ENCODE measurements at regions not wholly inside any gene's neighbourhood (a gene's known extent, or its start where the extent isn't known, plus 50 kb on each side); places are given as distances from the start of the nearest gene placed in this dataset.

GRCh38 chr12:107340898-107341297 lies 247.5 kb upstream of the CRY1 start:
- Histone ChIP-seq H3K79me2 (no peaks in the 10 kb centered on the region), H3K9me2 (replicated peaks; ENCODE audit: insufficient read depth) (no peaks in the 10 kb centered on the region), H4K20me1 (ENCODE audit: insufficient read depth, poor library complexity, severe bottlenecking) (no peaks in the 10 kb centered on the region), H3K27ac (no peak overlapping the region), H2AFZ (no peak overlapping the region), H3K4me2 (no peak overlapping the region), H3K4me1 (ENCODE audit: insufficient read depth) (no peaks in the 10 kb centered on the region), H3K9me3 (ENCODE audit: low read depth) (no peaks in the 10 kb centered on the region), H3K36me3 (replicated peaks; ENCODE audit: insufficient read depth, low read depth) (no peaks in the 10 kb centered on the region), H3K4me3 (no peak overlapping the region), H3K27me3 (peaks cover 6% of the 10 kb centered on the region)
- WGBS (ENCODE audit: low lambda C conversion rate, missing lambda C conversion rate) = 89% methylated on average over 5 of the region's 5 CpGs
- TF ChIP-seq EZH2phosphoT487 (IDR thresholded peaks at IDR 0.05; ENCODE audit: low read depth, severe bottlenecking, unreplicated experiment) (no peak), CTCF (IDR thresholded peaks at IDR 0.05; ENCODE audit: poor library complexity) (no peak), EZH2 (IDR thresholded peaks at IDR 0.05; ENCODE audit: borderline replicate concordance) (no peak)
- DNase-seq (ENCODE audit: low spot score) = no peak

GRCh38 chr12:107344035-107344808 lies 250.9 kb upstream of the CRY1 start:
- peak; percentile 18 for DNase-seq (ENCODE audit: low spot score)
- H3K79me2 ChIP-seq = no peaks in the 10 kb centered on the region
- H3K27me3 ChIP-seq = no peaks in the 10 kb centered on the region
- no peak overlapping the region for H2AFZ ChIP-seq
- H3K27ac ChIP-seq = no peak overlapping the region
- TF ChIP-seq EZH2 (IDR thresholded peaks at IDR 0.05; ENCODE audit: borderline replicate concordance) (no peak), CTCF (IDR thresholded peaks at IDR 0.05; ENCODE audit: poor library complexity) (no peak), EZH2phosphoT487 (IDR thresholded peaks at IDR 0.05; ENCODE audit: low read depth, severe bottlenecking, unreplicated experiment) (no peak)
- H3K9me2 ChIP-seq (replicated peaks; ENCODE audit: insufficient read depth) = no peaks in the 10 kb centered on the region
- H3K9me3 ChIP-seq (ENCODE audit: low read depth) = no peaks in the 10 kb centered on the region
- H3K4me2 ChIP-seq = no peak overlapping the region
- 71% methylated on average over 3 of the region's 3 CpGs for WGBS (ENCODE audit: low lambda C conversion rate, missing lambda C conversion rate)
- no peaks in the 10 kb centered on the region for H3K36me3 ChIP-seq (replicated peaks; ENCODE audit: insufficient read depth, low read depth)
- no peaks in the 10 kb centered on the region for H4K20me1 ChIP-seq (ENCODE audit: insufficient read depth, poor library complexity, severe bottlenecking)
- H3K4me3 ChIP-seq = no peak overlapping the region
- no peaks in the 10 kb centered on the region for H3K4me1 ChIP-seq (ENCODE audit: insufficient read depth)

- Histone ChIP-seq H3K4me3 (no peak overlapping the region), H3K4me2 (no peak overlapping the region), H3K4me1 (ENCODE audit: insufficient read depth) (peaks cover 2% of the 10 kb centered on the region), H2AFZ (no peak overlapping the region), H3K79me2 (no peaks in the 10 kb centered on the region), H3K27ac (no peak overlapping the region), H3K9me2 (replicated peaks; ENCODE audit: insufficient read depth) (no peaks in the 10 kb centered on the region), H3K36me3 (replicated peaks; ENCODE audit: insufficient read depth, low read depth) (no peaks in the 10 kb centered on the region), H3K27me3 (no peaks in the 10 kb centered on the region), H4K20me1 (ENCODE audit: insufficient read depth, poor library complexity, severe bottlenecking) (no peaks in the 10 kb centered on the region), H3K9me3 (ENCODE audit: low read depth) (no peaks in the 10 kb centered on the region)
- WGBS (ENCODE audit: low lambda C conversion rate, missing lambda C conversion rate) = 93% methylated on average over 3 of the region's 3 CpGs
- no peak for TF ChIP-seq EZH2 (IDR thresholded peaks at IDR 0.05; ENCODE audit: borderline replicate concordance)
- no peak for TF ChIP-seq EZH2phosphoT487 (IDR thresholded peaks at IDR 0.05; ENCODE audit: low read depth, severe bottlenecking, unreplicated experiment)
- no peak for TF ChIP-seq CTCF (IDR thresholded peaks at IDR 0.05; ENCODE audit: poor library complexity)
- no peak for DNase-seq (ENCODE audit: low spot score)
Observed at GRCh38 chr12:107347261-107347660, 253.9 kb upstream of the CRY1 start.
